ENCODE measurements at regions not wholly inside any gene's neighbourhood (a gene's known extent, or its start where the extent isn't known, plus 50 kb on each side); places are given as distances from the start of the nearest gene placed in this dataset.

GRCh38 chr3:132987396-132987795, 50.8 kb upstream of the TMEM108 start:
- Histone ChIP-seq H2BK12ac (ENCODE audit: low read length) (no peak overlapping the region), H3K4me1 (ENCODE audit: control insufficient read depth in 1 of 2, insufficient read depth in 2 of 2, low read length in 2 of 2) (no peaks in the 10 kb centered on the region), H3K9ac (ENCODE audit: low read length) (no peak overlapping the region), H4K8ac (ENCODE audit: low read depth, low read length) (no peak overlapping the region), H3K23ac (ENCODE audit: low read length) (no peak overlapping the region), H3K27ac (ENCODE audit: low read depth, low read length) (no peak overlapping the region), H2AFZ (ENCODE audit: insufficient read depth, low read length, poor library complexity) (no peak overlapping the region), H3K27me3 (ENCODE audit: insufficient read depth, low read length) (no peaks in the 10 kb centered on the region), H3K4me3 (ENCODE audit: low read depth, low read length) (no peak overlapping the region), H3K9me3 (ENCODE audit: insufficient read depth, low read depth, low read length) (peaks cover 2% of the 10 kb centered on the region), H2BK120ac (ENCODE audit: insufficient read depth, low read length, poor library complexity) (no peak overlapping the region), H3K4ac (ENCODE audit: low read depth, low read length) (no peak overlapping the region), H2BK5ac (ENCODE audit: low read depth, low read length, poor library complexity) (no peak overlapping the region), H3K18ac (ENCODE audit: low read length) (no peak overlapping the region), H3K79me2 (ENCODE audit: control insufficient read depth, insufficient read depth, low read length, poor library complexity) (no peaks in the 10 kb centered on the region), H3K14ac (ENCODE audit: low read length) (no peak overlapping the region), H3K4me2 (ENCODE audit: low read length) (no peak overlapping the region), H3K36me3 (ENCODE audit: control insufficient read depth in 1 of 2, insufficient read depth in 2 of 2, low read length in 2 of 2) (no peaks in the 10 kb centered on the region), H4K12ac (ENCODE audit: low read depth, low read length) (no peak overlapping the region), H4K91ac (ENCODE audit: low read depth, low read length) (no peak overlapping the region), H3K79me1 (ENCODE audit: low read length) (no peaks in the 10 kb centered on the region), H2AK5ac (ENCODE audit: low read length) (no peak overlapping the region)
- WGBS (ENCODE audit: extremely low coverage, insufficient coverage, insufficient read length), result no CpG with 5 or more reads among the region's 4 CpGs
- no peak for DNase-seq

GRCh38 chr3:132984181-132984580, 54.0 kb upstream of the TMEM108 start:
- Histone ChIP-seq H2AFZ (ENCODE audit: insufficient read depth, low read length, poor library complexity) (no peak overlapping the region), H2BK12ac (ENCODE audit: low read length) (no peak overlapping the region), H3K27me3 (ENCODE audit: insufficient read depth, low read length) (no peaks in the 10 kb centered on the region), H4K91ac (ENCODE audit: low read depth, low read length) (no peak overlapping the region), H3K9me3 (ENCODE audit: insufficient read depth, low read depth, low read length) (peaks cover 2% of the 10 kb centered on the region), H2BK5ac (ENCODE audit: low read depth, low read length, poor library complexity) (no peak overlapping the region), H3K4me1 (ENCODE audit: control insufficient read depth in 1 of 2, insufficient read depth in 2 of 2, low read length in 2 of 2) (no peaks in the 10 kb centered on the region), H3K23ac (ENCODE audit: low read length) (no peak overlapping the region), H3K4me2 (ENCODE audit: low read length) (no peak overlapping the region), H3K79me2 (ENCODE audit: control insufficient read depth, insufficient read depth, low read length, poor library complexity) (no peaks in the 10 kb centered on the region), H3K36me3 (ENCODE audit: control insufficient read depth in 1 of 2, insufficient read depth in 2 of 2, low read length in 2 of 2) (no peaks in the 10 kb centered on the region), H4K12ac (ENCODE audit: low read depth, low read length) (no peak overlapping the region), H3K4ac (ENCODE audit: low read depth, low read length) (no peak overlapping the region), H3K18ac (ENCODE audit: low read length) (no peak overlapping the region), H3K27ac (ENCODE audit: low read depth, low read length) (no peak overlapping the region), H2BK120ac (ENCODE audit: insufficient read depth, low read length, poor library complexity) (no peak overlapping the region), H3K4me3 (ENCODE audit: low read depth, low read length) (no peak overlapping the region), H2AK5ac (ENCODE audit: low read length) (no peak overlapping the region), H3K79me1 (ENCODE audit: low read length) (no peaks in the 10 kb centered on the region), H4K8ac (ENCODE audit: low read depth, low read length) (no peak overlapping the region), H3K14ac (ENCODE audit: low read length) (no peak overlapping the region), H3K9ac (ENCODE audit: low read length) (no peak overlapping the region)
- WGBS (ENCODE audit: extremely low coverage, insufficient coverage, insufficient read length), result no CpG with 5 or more reads among the region's 1 CpG
- peak in 1 of 2 donors; percentile 19 for DNase-seq

- Histone ChIP-seq H3K4me3 (ENCODE audit: low read depth, low read length) (no peak overlapping the region), H2BK5ac (ENCODE audit: low read depth, low read length, poor library complexity) (no peak overlapping the region), H3K27me3 (ENCODE audit: insufficient read depth, low read length) (no peaks in the 10 kb centered on the region), H2BK120ac (ENCODE audit: insufficient read depth, low read length, poor library complexity) (no peak overlapping the region), H3K18ac (ENCODE audit: low read length) (no peak overlapping the region), H4K91ac (ENCODE audit: low read depth, low read length) (no peak overlapping the region), H3K79me2 (ENCODE audit: control insufficient read depth, insufficient read depth, low read length, poor library complexity) (no peaks in the 10 kb centered on the region), H3K23ac (ENCODE audit: low read length) (no peak overlapping the region), H3K27ac (ENCODE audit: low read depth, low read length) (no peak overlapping the region), H2BK12ac (ENCODE audit: low read length) (no peak overlapping the region), H3K4ac (ENCODE audit: low read depth, low read length) (no peak overlapping the region), H4K8ac (ENCODE audit: low read depth, low read length) (no peak overlapping the region), H3K9ac (ENCODE audit: low read length) (no peak overlapping the region), H2AFZ (ENCODE audit: insufficient read depth, low read length, poor library complexity) (no peak overlapping the region), H3K14ac (ENCODE audit: low read length) (no peak overlapping the region), H2AK5ac (ENCODE audit: low read length) (no peak overlapping the region), H3K36me3 (ENCODE audit: control insufficient read depth in 1 of 2, insufficient read depth in 2 of 2, low read length in 2 of 2) (no peaks in the 10 kb centered on the region), H3K4me2 (ENCODE audit: low read length) (no peak overlapping the region), H3K4me1 (ENCODE audit: control insufficient read depth in 1 of 2, insufficient read depth in 2 of 2, low read length in 2 of 2) (peaks cover 2 to 6% of the 10 kb centered on the region in 2 experiments), H3K9me3 (ENCODE audit: insufficient read depth, low read depth, low read length) (peaks cover 2% of the 10 kb centered on the region), H3K79me1 (ENCODE audit: low read length) (peaks cover 1% of the 10 kb centered on the region), H4K12ac (ENCODE audit: low read depth, low read length) (no peak overlapping the region)
- peak in 1 of 2 donors; percentile 61 for DNase-seq
- WGBS (ENCODE audit: extremely low coverage, insufficient coverage, insufficient read length), result no CpG with 5 or more reads among the region's 1 CpG
These were observed 54.9 kb upstream of the TMEM108 start for GRCh38 chr3:132983143-132983770.

- Histone ChIP-seq H4K8ac (ENCODE audit: low read depth, low read length) (no peak overlapping the region), H3K79me2 (ENCODE audit: control insufficient read depth, insufficient read depth, low read length, poor library complexity) (no peaks in the 10 kb centered on the region), H3K27me3 (ENCODE audit: insufficient read depth, low read length) (no peaks in the 10 kb centered on the region), H3K79me1 (ENCODE audit: low read length) (peaks cover 1% of the 10 kb centered on the region), H2AFZ (ENCODE audit: insufficient read depth, low read length, poor library complexity) (no peak overlapping the region), H3K4me3 (ENCODE audit: low read depth, low read length) (no peak overlapping the region), H3K23ac (ENCODE audit: low read length) (no peak overlapping the region), H4K12ac (ENCODE audit: low read depth, low read length) (no peak overlapping the region), H2AK5ac (ENCODE audit: low read length) (no peak overlapping the region), H3K4ac (ENCODE audit: low read depth, low read length) (no peak overlapping the region), H3K18ac (ENCODE audit: low read length) (no peak overlapping the region), H3K9ac (ENCODE audit: low read length) (no peak overlapping the region), H3K4me1 (ENCODE audit: control insufficient read depth in 1 of 2, insufficient read depth in 2 of 2, low read length in 2 of 2) (peaks cover 2 to 6% of the 10 kb centered on the region in 2 experiments), H2BK12ac (ENCODE audit: low read length) (no peak overlapping the region), H3K27ac (ENCODE audit: low read depth, low read length) (no peak overlapping the region), H3K36me3 (ENCODE audit: control insufficient read depth in 1 of 2, insufficient read depth in 2 of 2, low read length in 2 of 2) (no peaks in the 10 kb centered on the region), H2BK5ac (ENCODE audit: low read depth, low read length, poor library complexity) (no peak overlapping the region), H4K91ac (ENCODE audit: low read depth, low read length) (no peak overlapping the region), H3K9me3 (ENCODE audit: insufficient read depth, low read depth, low read length) (no peaks in the 10 kb centered on the region), H2BK120ac (ENCODE audit: insufficient read depth, low read length, poor library complexity) (no peak overlapping the region), H3K14ac (ENCODE audit: low read length) (no peak overlapping the region), H3K4me2 (ENCODE audit: low read length) (no peak overlapping the region)
- no CpG with 5 or more reads among the region's 1 CpG for WGBS (ENCODE audit: extremely low coverage, insufficient coverage, insufficient read length)
- DNase-seq, result no peak
These were observed 56.5 kb upstream of the TMEM108 start for GRCh38 chr3:132981719-132982118.

All from trophoblast cell (in vitro differentiated cells and primary cell).